ENCODE measurements at regions not wholly inside any gene's neighbourhood (a gene's known extent, or its start where the extent isn't known, plus 50 kb on each side); places are given as distances from the start of the nearest gene placed in this dataset.

DNA sequence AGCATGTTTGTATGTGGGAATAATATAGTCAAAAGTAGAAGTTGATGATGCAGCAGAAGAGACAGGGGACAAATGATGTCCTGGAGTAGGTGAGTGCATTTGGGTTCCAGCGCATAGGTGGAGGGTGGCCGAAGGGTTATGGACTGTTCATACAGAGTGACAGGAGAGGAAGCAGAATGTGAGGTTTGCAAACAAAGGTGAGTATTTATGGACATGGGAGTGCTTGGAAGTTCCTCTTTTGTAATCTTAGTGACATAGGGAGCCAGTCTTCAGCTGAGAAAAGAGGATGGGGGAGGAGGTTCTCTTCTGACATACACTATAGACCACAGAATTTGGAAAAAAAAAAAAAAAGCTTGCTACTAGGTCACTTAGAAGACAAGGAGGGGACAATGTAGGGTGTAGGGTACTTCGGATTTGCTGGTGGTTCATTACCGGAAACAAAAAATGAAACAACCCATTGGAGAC is 331.6 kb downstream of the DLEU7 start:
- no peak for TF ChIP-seq GATA3 (IDR thresholded peaks at IDR 0.05; ENCODE audit: low read depth, low read length)
- no peak for TF ChIP-seq GATA2 (IDR thresholded peaks at IDR 0.05; ENCODE audit: low read depth, low read length)

Data from SH-SY5Y (cell line).